HEK293 (cell line): ENCODE measurements at regions not wholly inside any gene's neighbourhood (a gene's known extent, or its start where the extent isn't known, plus 50 kb on each side); places are given as distances from the start of the nearest gene placed in this dataset.

ENCODE experiments used
- CTCF ChIA-PET: fragments of 350-600 bp; formaldehyde crosslinking; extraction: SDS; loops from one replicate; lab custom pipeline; 2021; ENCODE audit warnings: antibody characterized with exemption; lab: Yijun Ruan, JAX
- POLR2A ChIA-PET: fragments of 300-600 bp; formaldehyde crosslinking; extraction: SDS; loops from one replicate; lab custom pipeline; 2020; ENCODE audit warnings: antibody characterized with exemption, inconsistent platforms; lab: Yijun Ruan, JAX
- H3K27ac ChIP-seq: fragments of 200-500 bp; sonication (Bioruptor generic); 2 replicates; pipeline ENCODE4 v1.5.1; 2014; ENCODE audit warnings: low read depth, low read length, control low read depth, inconsistent platforms; ENCODE audit errors: extremely low read depth
- H3K36me3 ChIP-seq, 2 experiments: fragments of 200-500 bp in 1 of 2; sonication (Bioruptor generic) in 1 of 2; 1 replicate in 1 of 2; 2 replicates in 1 of 2; pipeline ENCODE4 v1.5.1; 2014 to 2017; ENCODE audit warnings: inconsistent platforms in 2 of 2, low read length in 2 of 2; ENCODE audit not compliant: control insufficient read depth in 2 of 2, insufficient read depth in 1 of 2
- H3K4me1 ChIP-seq: fragments of 200-500 bp; sonication (Bioruptor generic); 2 replicates; pipeline ENCODE4 v1.5.1; 2014; ENCODE audit warnings: mild to moderate bottlenecking, low read length, inconsistent platforms; ENCODE audit not compliant: control insufficient read depth, insufficient read depth
- H3K4me3 ChIP-seq: 2 replicates; pipeline ENCODE4 v1.5.1; 2011; ENCODE audit warnings: low read depth, mild to moderate bottlenecking, control low read depth, low read length, moderate library complexity
- H3K9me3 ChIP-seq: fragments of 200-500 bp; sonication (Bioruptor generic); 2 replicates; pipeline ENCODE4 v1.5.1; 2014; ENCODE audit warnings: low read depth, low read length, inconsistent platforms; ENCODE audit not compliant: control insufficient read depth, insufficient read depth
- GLIS1 ChIP-seq: fragments of 450-650 bp; formaldehyde crosslinking; IDR thresholded peaks from 2 replicates; pipeline ENCODE4 v1.5.1; 2016; ENCODE audit warnings: missing biosample characterization, missing genetic modification characterization
- KLF8 ChIP-seq: fragments of 450-650 bp; formaldehyde crosslinking; IDR thresholded peaks from 2 replicates; pipeline ENCODE4 v1.5.1; 2016; ENCODE audit warnings: missing biosample characterization, missing genetic modification characterization
- PATZ1 ChIP-seq: fragments of 450-650 bp; formaldehyde crosslinking; IDR thresholded peaks from 2 replicates; pipeline ENCODE4 v1.5.1; 2016; ENCODE audit warnings: missing biosample characterization, missing genetic modification characterization
- REST ChIP-seq: fragments of 450-650 bp; formaldehyde crosslinking; IDR thresholded peaks from 2 replicates; pipeline ENCODE4 v1.5.1; 2016; ENCODE audit warnings: missing biosample characterization, missing genetic modification characterization
- SALL2 ChIP-seq: fragments of 450-650 bp; formaldehyde crosslinking; IDR thresholded peaks from 2 replicates; pipeline ENCODE4 v1.5.0; 2017; ENCODE audit warnings: missing biosample characterization, mild to moderate bottlenecking, missing genetic modification characterization, borderline replicate concordance
- ZBTB1 ChIP-seq: fragments of 450-650 bp; formaldehyde crosslinking; IDR thresholded peaks from 2 replicates; pipeline ENCODE4 v1.5.1; 2016; ENCODE audit warnings: missing biosample characterization, missing genetic modification characterization
- ZBTB21 ChIP-seq: fragments of 450-650 bp; formaldehyde crosslinking; IDR thresholded peaks from 2 replicates; pipeline ENCODE4 v1.5.1; 2017; ENCODE audit warnings: missing biosample characterization, missing genetic modification characterization
- ZFP37 ChIP-seq: fragments of 450-650 bp; formaldehyde crosslinking; IDR thresholded peaks from 2 replicates; pipeline ENCODE4 v1.5.1; 2016; ENCODE audit warnings: missing biosample characterization, missing genetic modification characterization
- ZNF133 ChIP-seq: fragments of 450-650 bp; formaldehyde crosslinking; IDR thresholded peaks from 2 replicates; pipeline ENCODE4 v1.5.1; 2016; ENCODE audit warnings: missing biosample characterization, missing genetic modification characterization
- ZNF24 ChIP-seq: fragments of 450-650 bp; formaldehyde crosslinking; IDR thresholded peaks from 2 replicates; pipeline ENCODE4 v1.5.1; 2016; ENCODE audit warnings: missing biosample characterization, missing genetic modification characterization
- ZNF362 ChIP-seq: fragments of 450-650 bp; formaldehyde crosslinking; IDR thresholded peaks from 2 replicates; pipeline ENCODE4 v1.5.1; 2016; ENCODE audit warnings: missing biosample characterization, missing genetic modification characterization
- ZNF510 ChIP-seq: fragments of 450-650 bp; formaldehyde crosslinking; IDR thresholded peaks from 2 replicates; pipeline ENCODE4 v1.5.1; 2018; ENCODE audit warnings: mild to moderate bottlenecking, missing genetic modification characterization, missing biosample characterization; ENCODE audit not compliant: insufficient replicate concordance
- ZNF513 ChIP-seq: fragments of 450-650 bp; IDR thresholded peaks from 2 replicates; pipeline ENCODE4 v1.5.1; 2018; ENCODE audit warnings: missing biosample characterization, missing genetic modification characterization
- ZNF621 ChIP-seq: fragments of 450-650 bp; formaldehyde crosslinking; IDR thresholded peaks from 2 replicates; pipeline ENCODE4 v1.5.1; 2017; ENCODE audit warnings: missing biosample characterization, missing genetic modification characterization
- ZNF623 ChIP-seq: fragments of 450-650 bp; formaldehyde crosslinking; IDR thresholded peaks from 2 replicates; pipeline ENCODE4 v1.5.1; 2016; ENCODE audit warnings: missing biosample characterization, missing genetic modification characterization
- ZNF843 ChIP-seq: fragments of 450-650 bp; formaldehyde crosslinking; IDR thresholded peaks from 2 replicates; pipeline ENCODE4 v1.5.1; 2016; ENCODE audit warnings: missing biosample characterization, missing genetic modification characterization
- TF ChIP-seq, protein P1 (sequence below): fragments of 450-650 bp; formaldehyde crosslinking; IDR thresholded peaks from 2 replicates; pipeline ENCODE4 v1.5.1; 2016; ENCODE audit warnings: missing biosample characterization, missing genetic modification characterization, low read depth
- TF ChIP-seq, protein P2 (sequence below): sonication (generic); formaldehyde crosslinking; IDR thresholded peaks from 2 replicates; pipeline ENCODE4 v1.8.1; 2022; ENCODE audit warnings: mild to moderate bottlenecking, moderate library complexity, missing genetic modification reagents
- TF ChIP-seq, protein P3 (sequence below): fragments of 450-650 bp; formaldehyde crosslinking; IDR thresholded peaks from 2 replicates; pipeline ENCODE4 v1.5.1; 2016; ENCODE audit warnings: missing biosample characterization, missing genetic modification characterization

- H3K9me3 ChIP-seq: no peaks in the 10 kb centered on the region
- no peak for TF ChIP-seq KLF8 (tag by site-specific recombination)
- TF ChIP-seq, protein P1, sequence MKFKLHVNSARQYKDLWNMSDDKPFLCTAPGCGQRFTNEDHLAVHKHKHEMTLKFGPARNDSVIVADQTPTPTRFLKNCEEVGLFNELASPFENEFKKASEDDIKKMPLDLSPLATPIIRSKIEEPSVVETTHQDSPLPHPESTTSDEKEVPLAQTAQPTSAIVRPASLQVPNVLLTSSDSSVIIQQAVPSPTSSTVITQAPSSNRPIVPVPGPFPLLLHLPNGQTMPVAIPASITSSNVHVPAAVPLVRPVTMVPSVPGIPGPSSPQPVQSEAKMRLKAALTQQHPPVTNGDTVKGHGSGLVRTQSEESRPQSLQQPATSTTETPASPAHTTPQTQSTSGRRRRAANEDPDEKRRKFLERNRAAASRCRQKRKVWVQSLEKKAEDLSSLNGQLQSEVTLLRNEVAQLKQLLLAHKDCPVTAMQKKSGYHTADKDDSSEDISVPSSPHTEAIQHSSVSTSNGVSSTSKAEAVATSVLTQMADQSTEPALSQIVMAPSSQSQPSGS (tag by site-specific recombination): peak; percentile 53; the same call in 1 of the 2 replicates
- TF ChIP-seq ZNF513: peak; percentile 64
- no peak for TF ChIP-seq PATZ1 (tag by site-specific recombination)
- TF ChIP-seq, all 188 proteins: peak for 2
- Histone ChIP-seq H3K4me1 (no peaks in the 10 kb centered on the region), H3K36me3 (no peaks in the 10 kb centered on the region), H3K4me3 (no peak overlapping the region), H3K27ac (no peak overlapping the region)
- POLR2A ChIA-PET: no interaction called here
- CTCF ChIA-PET: no interaction called here
Observed at GRCh38 chr18:78010363-78010762, 760.7 kb downstream of the GALR1 start.

DNA sequence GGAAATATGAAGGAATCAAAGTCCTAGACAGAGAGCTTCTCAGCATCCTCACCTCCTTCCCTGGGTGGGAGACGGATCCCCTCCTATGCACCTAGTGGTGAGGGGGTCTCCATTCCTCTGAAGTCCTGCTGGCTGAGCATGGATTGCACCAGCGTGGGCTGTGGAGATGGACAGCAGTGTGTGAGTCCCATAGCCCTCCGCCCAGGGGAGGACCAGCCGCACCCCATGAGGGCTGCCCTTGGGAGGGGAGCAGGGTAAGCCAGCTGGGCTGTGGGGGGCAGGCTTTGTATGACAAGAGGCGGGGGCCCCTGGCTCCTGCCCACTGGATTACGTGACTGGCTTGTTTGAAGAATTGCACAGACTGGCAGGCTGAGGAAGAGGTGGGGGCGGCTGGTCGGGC lies 768.2 kb downstream of the GALR1 start:
- no peak overlapping the region for H3K27ac ChIP-seq
- no peaks in the 10 kb centered on the region for H3K36me3 ChIP-seq
- no peaks in the 10 kb centered on the region for H3K4me1 ChIP-seq
- no peak overlapping the region for H3K4me3 ChIP-seq
- ChIA-PET POLR2A (no interaction called here), CTCF (no interaction called here)
- H3K9me3 ChIP-seq: no peaks in the 10 kb centered on the region
- TF ChIP-seq, protein P2, sequence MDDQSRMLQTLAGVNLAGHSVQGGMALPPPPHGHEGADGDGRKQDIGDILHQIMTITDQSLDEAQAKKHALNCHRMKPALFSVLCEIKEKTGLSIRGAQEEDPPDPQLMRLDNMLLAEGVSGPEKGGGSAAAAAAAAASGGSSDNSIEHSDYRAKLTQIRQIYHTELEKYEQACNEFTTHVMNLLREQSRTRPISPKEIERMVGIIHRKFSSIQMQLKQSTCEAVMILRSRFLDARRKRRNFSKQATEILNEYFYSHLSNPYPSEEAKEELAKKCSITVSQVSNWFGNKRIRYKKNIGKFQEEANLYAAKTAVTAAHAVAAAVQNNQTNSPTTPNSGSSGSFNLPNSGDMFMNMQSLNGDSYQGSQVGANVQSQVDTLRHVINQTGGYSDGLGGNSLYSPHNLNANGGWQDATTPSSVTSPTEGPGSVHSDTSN (CRISPR knock-in tag): no peak
- TF ChIP-seq, protein P3, sequence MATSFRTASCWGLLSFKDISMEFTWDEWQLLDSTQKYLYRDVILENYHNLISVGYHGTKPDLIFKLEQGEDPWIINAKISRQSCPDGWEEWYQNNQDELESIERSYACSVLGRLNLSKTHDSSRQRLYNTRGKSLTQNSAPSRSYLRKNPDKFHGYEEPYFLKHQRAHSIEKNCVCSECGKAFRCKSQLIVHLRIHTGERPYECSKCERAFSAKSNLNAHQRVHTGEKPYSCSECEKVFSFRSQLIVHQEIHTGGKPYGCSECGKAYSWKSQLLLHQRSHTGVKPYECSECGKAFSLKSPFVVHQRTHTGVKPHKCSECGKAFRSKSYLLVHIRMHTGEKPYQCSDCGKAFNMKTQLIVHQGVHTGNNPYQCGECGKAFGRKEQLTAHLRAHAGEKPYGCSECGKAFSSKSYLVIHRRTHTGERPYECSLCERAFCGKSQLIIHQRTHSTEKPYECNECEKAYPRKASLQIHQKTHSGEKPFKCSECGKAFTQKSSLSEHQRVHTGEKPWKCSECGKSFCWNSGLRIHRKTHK (tag by site-specific recombination): no peak
- TF ChIP-seq ZNF24 (tag by site-specific recombination) (no peak), ZBTB1 (tag by site-specific recombination) (no peak), ZFP37 (tag by site-specific recombination) (no peak), ZNF133 (tag by site-specific recombination) (no peak), ZBTB21 (tag by site-specific recombination) (no peak)

GRCh38 chr18:78021196-78021595 lies 771.5 kb downstream of the GALR1 start:
- POLR2A ChIA-PET: no interaction called here
- Histone ChIP-seq H3K27ac (no peak overlapping the region), H3K4me1 (no peaks in the 10 kb centered on the region), H3K9me3 (no peaks in the 10 kb centered on the region), H3K4me3 (no peak overlapping the region), H3K36me3 (no peaks in the 10 kb centered on the region)
- CTCF ChIA-PET: interaction anchor here (0.7 to 1.4 kb wide), 7 partner anchors 9 to 1009 kb away, joined by 3 to 6 read pairs (median 3); no protein-coding TSS in a partner anchor
- TF ChIP-seq SALL2 (tag by site-specific recombination) (no peak), ZNF843 (no peak), ZNF623 (tag by site-specific recombination) (no peak), ZNF510 (no peak), ZNF621 (tag by site-specific recombination) (no peak), GLIS1 (tag by site-specific recombination) (no peak), ZNF362 (tag by site-specific recombination) (no peak), REST (tag by site-specific recombination) (no peak)
